ENCODE measurements at regions not wholly inside any gene's neighbourhood (a gene's known extent, or its start where the extent isn't known, plus 50 kb on each side); places are given as distances from the start of the nearest gene placed in this dataset.
"Not testable (repeated sequence)": the region's sequence is repeated elsewhere in the genome, so short reads cannot be mapped to it uniquely, and the experiment has no call there.

- ATAC-seq (ENCODE audit: low read depth) (no peak), DNase-seq (ENCODE audit: low spot score in 2 of 2) (no peak)
- no peaks in the 10 kb centered on the region for H3K4me1 Mint-ChIP-seq
- H3K27ac Mint-ChIP-seq: no peak overlapping the region
- no peaks in the 10 kb centered on the region for H3K27me3 Mint-ChIP-seq
- no peak overlapping the region for H3K4me3 Mint-ChIP-seq
- H3K9me3 Mint-ChIP-seq: peaks cover 8% of the 10 kb centered on the region
- no peaks in the 10 kb centered on the region for H3K36me3 Mint-ChIP-seq
Observed at GRCh38 chr13:82070416-82070815, 1729.5 kb upstream of the SPRY2 start.

GRCh38 chr13:82062772-82063171 is 1721.8 kb upstream of the SPRY2 start:
- no peaks in the 10 kb centered on the region for H3K4me1 Mint-ChIP-seq
- H3K27me3 Mint-ChIP-seq: no peaks in the 10 kb centered on the region
- no peak overlapping the region for H3K27ac Mint-ChIP-seq
- H3K36me3 Mint-ChIP-seq: no peaks in the 10 kb centered on the region
- H3K4me3 Mint-ChIP-seq: no peak overlapping the region
- ATAC-seq (ENCODE audit: low read depth) (no peak), DNase-seq (ENCODE audit: low spot score in 2 of 2) (no peak)
- H3K9me3 Mint-ChIP-seq: peaks cover 7% of the 10 kb centered on the region

- peaks cover 7% of the 10 kb centered on the region for H3K9me3 Mint-ChIP-seq
- no peaks in the 10 kb centered on the region for H3K36me3 Mint-ChIP-seq
- no peak overlapping the region for H3K27ac Mint-ChIP-seq
- no peaks in the 10 kb centered on the region for H3K4me1 Mint-ChIP-seq
- no peak overlapping the region for H3K4me3 Mint-ChIP-seq
- H3K27me3 Mint-ChIP-seq: no peaks in the 10 kb centered on the region
- DNase-seq (ENCODE audit: low spot score in 2 of 2) (no peak), ATAC-seq (ENCODE audit: low read depth) (no peak)
Observed at GRCh38 chr13:82058364-82058763, 1717.4 kb upstream of the SPRY2 start.

GRCh38 chr13:82045316-82045715 is 1704.4 kb upstream of the SPRY2 start:
- H3K4me3 Mint-ChIP-seq; H3K27ac Mint-ChIP-seq; H3K27me3 Mint-ChIP-seq; DNase-seq (ENCODE audit: low spot score in 2 of 2); ATAC-seq (ENCODE audit: low read depth); H3K4me1 Mint-ChIP-seq; H3K9me3 Mint-ChIP-seq; H3K36me3 Mint-ChIP-seq: not testable (repeated sequence)

GRCh38 chr13:82036602-82037001 is 1695.7 kb upstream of the SPRY2 start:
- no peaks in the 10 kb centered on the region for H3K4me1 Mint-ChIP-seq

GRCh38 chr13:82011355-82011754 is 1670.4 kb upstream of the SPRY2 start:
- no peaks in the 10 kb centered on the region for H3K36me3 Mint-ChIP-seq
- H3K4me3 Mint-ChIP-seq: no peak overlapping the region
- peaks cover 4% of the 10 kb centered on the region for H3K9me3 Mint-ChIP-seq
- H3K27me3 Mint-ChIP-seq: no peaks in the 10 kb centered on the region
- ATAC-seq (ENCODE audit: low read depth): no peak
- H3K27ac Mint-ChIP-seq: no peak overlapping the region
- DNase-seq (ENCODE audit: low spot score in 2 of 2): no peak
- no peaks in the 10 kb centered on the region for H3K4me1 Mint-ChIP-seq

More at GRCh38 chr13:82036602-82037001, 1695.7 kb upstream of the SPRY2 start:
- H3K36me3 Mint-ChIP-seq: no peaks in the 10 kb centered on the region
- no peak overlapping the region for H3K4me3 Mint-ChIP-seq
- H3K9me3 Mint-ChIP-seq: peaks cover 3% of the 10 kb centered on the region
- DNase-seq (ENCODE audit: low spot score in 2 of 2) (no peak), ATAC-seq (ENCODE audit: low read depth) (no peak)
- H3K27me3 Mint-ChIP-seq: no peaks in the 10 kb centered on the region
- H3K27ac Mint-ChIP-seq: no peak overlapping the region

- Mint-ChIP-seq H3K4me1 (no peaks in the 10 kb centered on the region), H3K36me3 (no peaks in the 10 kb centered on the region), H3K4me3 (no peak overlapping the region), H3K27ac (no peak overlapping the region), H3K9me3 (peaks cover 5% of the 10 kb centered on the region), H3K27me3 (no peaks in the 10 kb centered on the region)
- ATAC-seq (ENCODE audit: low read depth): no peak
- DNase-seq (ENCODE audit: low spot score in 2 of 2): no peak
Observed at GRCh38 chr13:82010780-82011179, 1669.9 kb upstream of the SPRY2 start.

GRCh38 chr13:82002710-82003109 is 1661.8 kb upstream of the SPRY2 start:
- ATAC-seq (ENCODE audit: low read depth) (no peak), DNase-seq (ENCODE audit: low spot score in 2 of 2) (no peak)
- Mint-ChIP-seq H3K36me3 (no peaks in the 10 kb centered on the region), H3K27me3 (no peaks in the 10 kb centered on the region), H3K9me3 (peaks cover 2% of the 10 kb centered on the region), H3K27ac (no peak overlapping the region), H3K4me1 (no peaks in the 10 kb centered on the region), H3K4me3 (no peak overlapping the region)

- Mint-ChIP-seq H3K4me3 (no peak overlapping the region), H3K36me3 (no peaks in the 10 kb centered on the region), H3K9me3 (no peaks in the 10 kb centered on the region), H3K27ac (no peak overlapping the region), H3K27me3 (no peaks in the 10 kb centered on the region), H3K4me1 (no peaks in the 10 kb centered on the region)
- ATAC-seq (ENCODE audit: low read depth): no peak
- no peak for DNase-seq (ENCODE audit: low spot score in 2 of 2)
Observed at GRCh38 chr13:81995316-81995715, 1654.4 kb upstream of the SPRY2 start.

GRCh38 chr13:81990652-81991051 is 1649.7 kb upstream of the SPRY2 start:
- Mint-ChIP-seq H3K4me1 (no peaks in the 10 kb centered on the region), H3K27ac (no peak overlapping the region), H3K4me3 (no peak overlapping the region), H3K9me3 (peaks cover 2% of the 10 kb centered on the region), H3K27me3 (no peaks in the 10 kb centered on the region), H3K36me3 (no peaks in the 10 kb centered on the region)
- DNase-seq (ENCODE audit: low spot score in 2 of 2) (no peak), ATAC-seq (ENCODE audit: low read depth) (no peak)

GRCh38 chr13:81988567-81988966 is 1647.6 kb upstream of the SPRY2 start:
- Mint-ChIP-seq H3K36me3 (no peaks in the 10 kb centered on the region), H3K27me3 (no peaks in the 10 kb centered on the region), H3K4me1 (no peaks in the 10 kb centered on the region), H3K27ac (no peak overlapping the region), H3K4me3 (no peak overlapping the region), H3K9me3 (peaks cover 4% of the 10 kb centered on the region)
- DNase-seq (ENCODE audit: low spot score in 2 of 2) (no peak), ATAC-seq (ENCODE audit: low read depth) (no peak)

- ATAC-seq (ENCODE audit: low read depth) (no peak), DNase-seq (ENCODE audit: low spot score in 2 of 2) (no peak)
- H3K36me3 Mint-ChIP-seq: no peaks in the 10 kb centered on the region
- no peak overlapping the region for H3K27ac Mint-ChIP-seq
- H3K4me3 Mint-ChIP-seq: no peak overlapping the region
- H3K9me3 Mint-ChIP-seq: peaks cover 4% of the 10 kb centered on the region
- no peaks in the 10 kb centered on the region for H3K27me3 Mint-ChIP-seq
- H3K4me1 Mint-ChIP-seq: no peaks in the 10 kb centered on the region
Observed at GRCh38 chr13:81987677-81988357, 1646.9 kb upstream of the SPRY2 start.

- Mint-ChIP-seq H3K27me3 (no peaks in the 10 kb centered on the region), H3K4me3 (no peak overlapping the region), H3K27ac (no peak overlapping the region), H3K4me1 (no peaks in the 10 kb centered on the region), H3K9me3 (peaks cover 6% of the 10 kb centered on the region), H3K36me3 (no peaks in the 10 kb centered on the region)
- DNase-seq (ENCODE audit: low spot score in 2 of 2): no peak
- no peak for ATAC-seq (ENCODE audit: low read depth)
Observed at GRCh38 chr13:81987159-81987558, 1646.2 kb upstream of the SPRY2 start.

- no peak for ATAC-seq (ENCODE audit: low read depth)
- no peaks in the 10 kb centered on the region for H3K4me1 Mint-ChIP-seq
- H3K27ac Mint-ChIP-seq: no peak overlapping the region
- no peaks in the 10 kb centered on the region for H3K27me3 Mint-ChIP-seq
- no peak for DNase-seq (ENCODE audit: low spot score in 2 of 2)
- no peak overlapping the region for H3K4me3 Mint-ChIP-seq
- peaks cover 6% of the 10 kb centered on the region for H3K9me3 Mint-ChIP-seq
- no peaks in the 10 kb centered on the region for H3K36me3 Mint-ChIP-seq
Observed at GRCh38 chr13:81986308-81986707, 1645.4 kb upstream of the SPRY2 start.

- H3K4me3 Mint-ChIP-seq: no peak overlapping the region
- no peak overlapping the region for H3K27ac Mint-ChIP-seq
- H3K36me3 Mint-ChIP-seq: no peaks in the 10 kb centered on the region
- H3K27me3 Mint-ChIP-seq: no peaks in the 10 kb centered on the region
- no peaks in the 10 kb centered on the region for H3K9me3 Mint-ChIP-seq
- H3K4me1 Mint-ChIP-seq: no peaks in the 10 kb centered on the region
- DNase-seq (ENCODE audit: low spot score in 2 of 2) (no peak), ATAC-seq (ENCODE audit: low read depth) (no peak)
Observed at GRCh38 chr13:81957121-81957520, 1616.2 kb upstream of the SPRY2 start.

All from memory B cell (primary cell).